Glomerular visceral epithelial cell (primary cell): ENCODE measurements at regions not wholly inside any gene's neighbourhood (a gene's known extent, or its start where the extent isn't known, plus 50 kb on each side); places are given as distances from the start of the nearest gene placed in this dataset.
A peak's percentile ranks its signal among the peaks of the same experiment; 100 is the strongest.

Source experiments
- DNase-seq: peaks from one replicate; pipeline ENCODE4 v3.0.0-alpha.2; 2016; ENCODE audit errors: extremely low spot score

DNA sequence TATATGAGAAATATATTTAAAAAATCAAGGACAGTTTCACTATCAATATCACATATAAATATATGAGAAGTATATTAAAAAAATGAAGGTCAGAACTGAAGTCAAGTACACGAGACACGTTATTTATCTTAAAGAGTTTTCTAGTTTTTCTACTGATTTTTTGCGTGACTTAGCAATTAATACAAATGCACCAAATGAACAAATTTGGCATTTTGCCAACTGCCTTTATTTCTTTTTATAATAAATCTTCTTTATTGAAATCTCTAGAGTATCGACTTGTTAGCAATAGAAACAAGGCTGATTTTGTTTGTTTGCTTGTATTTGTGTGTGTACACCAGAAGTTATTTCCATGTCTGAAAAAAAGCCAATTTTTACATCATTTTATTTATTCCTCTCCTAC, 1684.7 kb upstream of the RAG2 start:
- DNase-seq: no peak

GRCh38 chr11:38278457-38279141, 1680.6 kb upstream of the RAG2 start:
- DNase-seq: no peak

DNA sequence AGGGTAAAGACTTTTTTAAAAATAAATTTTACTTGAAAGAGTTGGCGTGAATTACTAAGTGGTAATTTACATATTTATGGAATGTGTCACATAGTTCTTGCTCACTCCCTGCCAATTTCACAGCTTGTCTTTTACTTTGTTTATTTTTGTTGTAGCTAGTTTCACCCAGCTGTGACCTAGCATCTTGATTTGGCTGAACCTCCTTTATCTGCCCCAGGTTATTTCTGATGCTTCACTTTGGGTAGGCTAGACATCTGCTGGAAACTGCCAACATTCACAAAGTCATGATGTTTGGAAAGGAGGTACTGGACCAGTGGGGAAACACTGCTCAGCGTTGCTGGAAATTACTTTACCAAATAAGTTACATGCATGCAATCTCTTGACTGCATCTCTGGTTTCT, 1676.0 kb upstream of the RAG2 start:
- DNase-seq: no peak

- no peak for DNase-seq
Observed at GRCh38 chr11:38272376-38272775, 1674.3 kb upstream of the RAG2 start.

DNA sequence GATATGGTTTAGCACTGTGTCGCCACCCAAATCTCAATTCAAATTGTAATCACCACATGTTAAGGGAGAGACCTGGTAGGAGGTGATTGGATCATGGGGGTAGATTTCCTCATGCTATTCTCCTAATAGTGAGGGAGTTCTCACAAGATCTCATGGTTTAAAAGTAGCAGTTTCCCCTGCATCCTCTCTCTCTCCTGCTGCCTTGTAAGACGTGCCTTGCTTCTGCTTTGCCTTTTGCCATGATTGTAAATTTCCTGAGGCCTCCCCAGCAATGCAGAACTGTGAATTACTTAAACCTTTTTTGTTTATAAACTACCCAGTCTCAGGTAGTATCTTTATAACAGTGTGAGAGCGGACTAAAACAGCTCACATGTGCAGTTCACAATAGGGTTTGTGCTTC, 1668.7 kb upstream of the RAG2 start:
- no peak for DNase-seq

GRCh38 chr11:38256436-38256835, 1658.4 kb upstream of the RAG2 start:
- DNase-seq: no peak

DNA sequence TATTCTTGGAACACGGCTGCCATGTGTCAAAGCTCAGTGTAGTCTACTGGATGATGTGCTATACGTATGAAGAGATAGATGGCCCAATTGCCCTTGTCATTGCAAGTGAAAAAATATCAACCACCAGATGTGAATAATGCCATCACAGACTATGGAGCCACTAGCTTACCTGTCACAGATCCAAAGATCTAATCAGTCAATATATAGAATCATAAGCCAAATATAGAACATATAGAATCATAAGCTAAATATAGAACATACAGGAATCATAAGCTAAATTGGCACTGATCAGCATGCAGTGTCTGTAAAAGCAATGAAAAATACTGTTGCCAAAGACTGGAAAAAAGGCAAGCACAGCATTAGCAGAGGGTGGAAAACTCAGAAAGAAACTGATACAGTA, 1656.9 kb upstream of the RAG2 start:
- no peak for DNase-seq

- DNase-seq: peak; percentile 22
Observed at GRCh38 chr11:38252620-38253019, 1654.6 kb upstream of the RAG2 start.

GRCh38 chr11:38246451-38246850, 1648.4 kb upstream of the RAG2 start:
- no peak for DNase-seq

DNA sequence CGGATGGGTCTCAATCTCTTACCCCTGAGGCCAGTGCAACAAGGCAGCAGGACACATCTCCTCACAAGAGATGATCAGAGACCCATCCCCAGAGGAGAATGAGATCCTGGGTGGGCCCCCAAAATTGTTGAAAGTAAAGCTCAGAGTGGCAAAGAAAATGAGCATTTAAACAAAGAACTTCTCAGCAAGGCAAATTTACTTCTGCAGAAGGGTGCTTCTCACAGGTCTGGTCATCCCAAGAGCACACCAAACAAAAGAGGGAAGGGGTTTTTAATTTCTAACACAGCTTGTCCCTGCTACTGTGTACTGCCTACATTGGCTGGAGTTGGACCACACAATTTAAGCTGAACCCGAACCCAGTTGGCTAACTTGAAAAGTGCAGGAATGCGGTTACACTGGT, 1628.6 kb upstream of the RAG2 start:
- DNase-seq: no peak

DNA sequence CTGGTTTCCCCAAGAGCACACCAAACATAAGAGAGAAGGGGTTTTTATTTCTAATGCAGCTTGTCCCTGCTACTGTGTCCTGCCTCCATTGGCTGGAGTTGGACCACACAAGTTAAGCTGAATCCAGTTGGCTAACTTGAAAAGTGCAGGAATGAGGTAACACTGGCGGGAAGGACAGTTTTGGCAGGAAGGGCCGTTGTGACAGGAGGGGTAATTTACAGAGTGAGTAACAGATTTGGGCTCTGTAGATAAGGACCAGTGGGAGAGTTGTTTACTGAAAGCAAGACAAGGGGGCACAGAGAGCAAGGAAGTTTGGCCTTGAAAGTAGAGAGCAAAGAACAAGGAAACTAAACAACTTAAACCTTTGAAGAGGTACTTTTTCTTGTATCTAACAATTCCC, 1623.3 kb upstream of the RAG2 start:
- DNase-seq: no peak

DNA sequence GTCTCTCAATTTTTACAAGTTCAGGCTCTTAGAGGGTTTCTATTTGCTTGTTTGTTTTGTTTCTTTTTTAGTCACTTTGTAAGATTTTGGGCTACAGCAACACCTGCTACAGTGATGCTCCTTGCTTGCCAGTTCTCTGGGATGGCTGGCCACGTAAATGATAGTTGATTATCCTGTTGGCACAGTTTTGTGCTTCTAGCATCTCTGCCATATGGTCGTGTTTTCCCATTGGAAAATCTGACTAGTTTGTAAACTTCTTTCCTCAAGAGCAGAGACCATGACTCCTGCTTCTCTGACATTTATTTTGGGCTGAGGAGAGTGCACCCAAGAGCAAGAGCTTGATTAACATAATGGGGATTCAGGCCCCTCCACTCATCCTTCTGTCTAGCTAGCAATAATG, 1621.6 kb upstream of the RAG2 start:
- DNase-seq: no peak

GRCh38 chr11:38208951-38209350, 1610.9 kb upstream of the RAG2 start:
- no peak for DNase-seq

- DNase-seq: no peak
Observed at GRCh38 chr11:38206663-38207062, 1608.6 kb upstream of the RAG2 start.

DNA sequence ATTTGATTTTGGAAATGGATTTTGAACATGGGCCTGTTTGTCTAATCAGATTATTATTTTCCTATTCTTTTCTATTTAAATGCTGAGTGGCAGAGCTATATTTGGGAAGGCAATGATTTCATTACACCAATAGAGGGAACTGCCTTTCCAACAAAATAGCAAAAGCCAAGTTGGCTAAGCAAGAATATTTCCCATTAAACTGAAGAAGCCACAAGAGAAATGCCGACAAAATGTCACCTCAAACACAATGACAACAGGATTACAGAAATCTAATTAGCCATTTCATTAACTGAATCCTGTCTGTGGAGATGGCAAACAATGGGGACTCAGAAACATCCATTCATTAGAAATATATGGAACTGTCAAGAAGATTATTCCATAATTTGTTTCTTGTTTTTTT, 1593.1 kb upstream of the RAG2 start:
- DNase-seq: no peak

GRCh38 chr11:38182126-38182866, 1584.3 kb upstream of the RAG2 start:
- no peak for DNase-seq

GRCh38 chr11:38176686-38177322, 1578.8 kb upstream of the RAG2 start:
- DNase-seq: no peak

- DNase-seq: no peak
Observed at GRCh38 chr11:38173676-38174075, 1575.6 kb upstream of the RAG2 start.

- peak; percentile 18 for DNase-seq
Observed at GRCh38 chr11:38169286-38169685, 1571.2 kb upstream of the RAG2 start.

- no peak for DNase-seq
Observed at GRCh38 chr11:38163526-38163925, 1565.5 kb upstream of the RAG2 start.

- no peak for DNase-seq
Observed at GRCh38 chr11:38160433-38160832, 1562.4 kb upstream of the RAG2 start.

GRCh38 chr11:38159038-38159437, 1561.0 kb upstream of the RAG2 start:
- DNase-seq: no peak

DNA sequence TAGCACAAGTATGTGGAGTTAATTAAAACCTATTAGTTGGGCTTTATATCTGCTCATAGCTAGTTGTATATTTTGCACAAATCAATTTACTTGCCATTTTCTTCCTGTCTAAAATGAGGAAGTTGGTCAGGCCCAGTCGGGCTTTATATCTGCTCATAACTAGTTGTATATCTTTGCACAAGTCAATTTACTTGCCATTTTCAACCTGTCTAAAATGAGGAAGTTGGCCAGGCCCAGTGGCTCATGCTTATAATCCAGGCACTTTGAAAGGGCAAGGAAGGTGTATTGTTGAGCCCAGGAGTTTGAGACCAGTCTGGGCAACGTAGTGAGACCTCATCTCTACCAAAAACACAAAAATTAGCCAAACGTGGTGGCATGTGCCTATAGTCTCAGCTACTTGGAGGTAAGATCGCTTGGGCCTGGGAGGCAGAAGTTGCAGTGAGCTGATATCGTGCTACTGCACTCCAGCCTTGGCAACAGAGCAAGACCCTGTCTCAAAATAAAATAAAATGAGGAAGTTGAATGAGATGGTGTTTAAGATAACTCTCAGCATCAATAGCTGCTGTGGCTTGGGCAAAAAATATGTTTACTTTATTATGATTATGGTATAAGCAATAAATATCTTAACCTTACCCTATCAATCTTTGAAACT, 1558.6 kb upstream of the RAG2 start:
- no peak for DNase-seq
